NCI-H524 treated with DMSO at 0.1 percent for 48 hours (cell line): ENCODE measurements at regions not wholly inside any gene's neighbourhood (a gene's known extent, or its start where the extent isn't known, plus 50 kb on each side); places are given as distances from the start of the nearest gene placed in this dataset.

ENCODE experiments used
- DNase-seq: peaks from one replicate; lab custom pipeline; 2025; lab: John Stamatoyannopoulos, UW

DNA sequence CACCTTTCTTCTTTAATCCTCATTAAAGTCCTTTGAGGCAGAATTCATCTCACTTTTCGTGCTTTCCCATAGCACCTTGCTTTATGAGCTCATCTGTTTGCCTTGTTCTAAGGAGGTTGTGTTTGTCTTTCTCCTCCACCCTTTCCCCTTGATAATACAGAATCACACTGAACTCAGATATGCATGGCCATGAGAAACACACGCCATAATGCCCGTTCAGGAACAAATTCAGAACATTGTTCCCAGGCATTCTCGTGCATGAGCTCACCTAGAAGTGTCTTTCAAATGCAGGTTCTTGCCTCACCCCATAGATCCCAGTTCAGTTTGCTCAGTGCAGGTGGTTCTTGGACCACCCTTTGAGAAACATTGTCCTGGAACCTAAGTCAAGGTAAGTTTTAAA, 71.1 kb downstream of the TMEM114 start:
- DNase-seq, result no peak

GRCh38 chr16:8517280-8517679, 73.0 kb downstream of the TMEM114 start:
- no peak for DNase-seq

GRCh38 chr16:8516471-8516870, 73.8 kb downstream of the TMEM114 start:
- DNase-seq, result no peak

GRCh38 chr16:8512941-8513624, 77.2 kb downstream of the TMEM114 start:
- no peak for DNase-seq

GRCh38 chr16:8511464-8511863, 78.8 kb downstream of the TMEM114 start:
- no peak for DNase-seq

- no peak for DNase-seq
These were observed 80.2 kb downstream of the TMEM114 start for GRCh38 chr16:8510160-8510559.

DNA sequence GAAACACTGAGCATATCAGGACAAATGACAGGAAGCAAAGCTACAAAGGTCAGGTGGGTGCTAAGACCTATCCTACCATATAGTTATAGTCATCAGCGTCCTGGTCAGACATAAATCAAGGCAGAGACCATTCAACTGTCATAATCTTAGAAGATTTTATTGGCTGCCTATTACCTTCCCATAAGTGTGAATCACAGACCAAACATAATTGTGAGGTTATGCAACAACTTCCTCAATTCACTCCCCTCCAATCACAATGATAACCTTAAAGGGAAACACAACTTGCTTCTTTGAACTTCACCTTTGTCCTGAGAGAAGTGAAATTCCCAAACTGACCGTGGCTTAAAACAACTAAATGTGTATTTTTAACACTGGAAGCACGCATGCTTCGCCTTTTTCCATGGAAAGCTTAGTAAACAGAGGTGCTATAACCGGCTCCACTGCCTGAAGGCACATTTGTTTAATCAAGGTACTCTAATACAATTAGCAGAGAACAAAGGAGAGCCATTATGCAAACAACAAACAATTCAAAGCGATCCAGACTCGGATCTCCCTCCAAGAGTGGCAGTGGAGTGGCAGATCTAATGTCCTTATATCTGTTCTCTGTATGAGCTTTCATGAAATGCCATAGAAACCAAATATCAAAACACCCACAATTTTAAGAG, 84.9 kb downstream of the TMEM114 start:
- no peak for DNase-seq

- no peak for DNase-seq
These were observed 87.9 kb downstream of the TMEM114 start for GRCh38 chr16:8502446-8502845.

DNA sequence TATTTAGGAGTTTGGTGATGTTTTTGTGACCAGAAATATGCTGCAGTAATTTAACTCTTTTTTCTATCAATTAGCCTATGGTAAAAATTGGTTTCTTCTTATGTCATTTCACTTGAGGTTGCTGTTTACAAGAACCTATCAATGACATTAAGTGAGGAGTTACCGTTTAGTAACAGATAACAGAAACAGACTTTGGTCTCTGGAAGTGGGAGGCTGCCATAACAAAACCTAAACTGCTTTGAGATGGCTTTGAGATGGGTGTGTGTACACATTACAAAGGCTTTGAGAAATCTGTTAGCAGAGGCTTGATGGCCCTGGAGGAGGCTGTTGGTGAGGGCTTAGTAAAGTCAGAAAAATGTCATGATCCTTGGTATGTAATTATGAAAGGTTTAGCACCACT, 90.0 kb downstream of the TMEM114 start:
- DNase-seq, result no peak

DNA sequence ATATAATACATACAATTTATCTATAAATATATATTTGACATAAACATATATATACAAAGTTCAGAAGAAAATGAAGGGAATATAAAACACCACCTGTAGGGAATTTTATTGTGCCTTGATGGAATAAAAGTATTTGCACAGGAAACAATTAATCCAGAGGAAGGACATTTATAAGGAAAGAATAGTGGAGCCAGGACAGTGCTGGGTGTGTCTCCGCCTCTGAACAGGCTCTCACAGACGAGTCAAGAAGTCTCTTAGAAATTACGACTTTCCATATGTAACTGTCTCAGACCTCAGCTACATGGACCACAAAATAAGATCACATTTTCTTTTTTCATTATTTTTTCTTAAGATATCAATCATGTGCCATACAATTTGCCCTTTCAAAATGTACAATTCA, 93.9 kb downstream of the TMEM114 start:
- no peak for DNase-seq

DNA sequence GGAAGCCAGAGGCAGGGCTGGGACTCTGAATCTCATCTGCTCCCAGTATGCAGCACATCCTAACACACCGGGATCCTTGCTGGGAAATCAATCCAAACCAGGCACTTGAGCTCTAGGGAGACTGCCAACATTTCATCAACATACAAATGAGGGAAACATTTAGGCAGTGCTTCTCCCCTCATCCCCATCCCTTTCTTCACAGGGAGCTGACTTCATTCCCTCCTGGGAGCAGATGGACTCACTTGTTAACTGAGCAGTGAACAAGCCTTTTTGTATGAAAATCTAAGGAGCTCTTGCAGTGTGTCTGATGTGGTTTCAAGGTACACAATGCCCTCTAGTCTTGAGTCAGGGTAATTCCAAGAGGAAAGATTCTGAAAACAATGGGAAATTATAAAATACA, 96.3 kb downstream of the TMEM114 start:
- DNase-seq, result no peak

- no peak for DNase-seq
These were observed 97.6 kb downstream of the TMEM114 start for GRCh38 chr16:8492690-8493089.

DNA sequence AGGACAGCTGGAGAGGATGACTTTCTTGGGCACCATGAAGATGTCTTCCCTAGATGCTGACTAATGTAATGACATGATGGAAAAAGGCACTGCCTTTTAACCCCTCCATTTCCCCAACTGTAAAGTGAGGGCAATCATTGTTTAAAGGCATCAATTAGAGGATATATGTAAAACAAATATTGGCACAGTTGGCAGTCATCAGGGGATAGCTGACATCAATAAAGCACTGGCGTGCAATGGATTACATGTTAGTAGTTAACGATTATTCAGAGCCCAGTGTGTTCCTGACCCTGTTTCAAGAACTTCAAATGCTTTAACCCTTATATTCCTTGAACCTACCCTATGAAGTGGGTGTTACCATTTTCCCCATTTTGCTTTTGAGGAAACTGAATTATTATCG, 100.7 kb downstream of the TMEM114 start:
- no peak for DNase-seq

DNA sequence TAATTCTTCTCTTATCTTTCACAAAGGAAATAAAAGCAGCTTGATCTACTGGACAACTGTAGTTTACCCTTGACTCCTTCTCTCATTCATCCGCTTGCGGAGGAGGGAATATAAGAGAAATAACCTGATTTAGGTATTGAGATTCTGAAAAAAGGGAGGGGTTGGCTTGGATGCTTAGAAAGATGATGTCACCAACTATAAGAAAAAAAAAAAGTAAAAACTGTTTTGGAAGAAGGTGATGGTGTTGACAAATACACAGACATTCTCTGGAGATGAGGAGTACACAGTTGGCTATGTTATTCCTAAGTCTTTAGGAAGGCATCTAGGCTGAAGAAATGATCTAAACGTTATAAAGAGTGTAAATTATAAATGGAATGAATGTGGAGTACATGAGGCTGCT, 103.3 kb downstream of the TMEM114 start:
- no peak for DNase-seq

GRCh38 chr16:8483396-8483795, 106.9 kb downstream of the TMEM114 start:
- no peak for DNase-seq

- no peak for DNase-seq
These were observed 108.5 kb downstream of the TMEM114 start for GRCh38 chr16:8481810-8482209.

GRCh38 chr16:8476824-8477223, 113.5 kb downstream of the TMEM114 start:
- DNase-seq, result no peak

- no peak for DNase-seq
These were observed 115.7 kb downstream of the TMEM114 start for GRCh38 chr16:8474587-8474986.

- DNase-seq, result no peak
These were observed 121.1 kb downstream of the TMEM114 start for GRCh38 chr16:8469102-8469778.

DNA sequence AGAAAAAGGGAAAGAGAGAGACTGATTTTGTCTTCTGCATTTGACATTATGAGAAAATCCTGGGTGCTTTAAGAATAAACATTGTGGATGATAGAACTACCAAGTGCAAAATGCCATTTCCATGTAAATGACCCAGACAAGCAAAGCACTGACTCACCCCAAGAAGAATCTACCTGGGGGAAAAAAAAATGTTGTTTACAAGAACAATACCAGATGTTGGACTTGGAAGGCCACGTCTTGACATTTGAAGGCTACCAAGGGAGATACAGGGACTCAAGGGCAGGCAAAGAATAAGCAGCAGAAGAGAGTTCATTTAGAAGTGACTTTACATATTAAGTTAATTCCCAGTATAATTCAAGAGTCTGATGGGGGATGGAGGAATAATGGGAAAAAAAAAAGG, 125.3 kb downstream of the TMEM114 start:
- no peak for DNase-seq

DNA sequence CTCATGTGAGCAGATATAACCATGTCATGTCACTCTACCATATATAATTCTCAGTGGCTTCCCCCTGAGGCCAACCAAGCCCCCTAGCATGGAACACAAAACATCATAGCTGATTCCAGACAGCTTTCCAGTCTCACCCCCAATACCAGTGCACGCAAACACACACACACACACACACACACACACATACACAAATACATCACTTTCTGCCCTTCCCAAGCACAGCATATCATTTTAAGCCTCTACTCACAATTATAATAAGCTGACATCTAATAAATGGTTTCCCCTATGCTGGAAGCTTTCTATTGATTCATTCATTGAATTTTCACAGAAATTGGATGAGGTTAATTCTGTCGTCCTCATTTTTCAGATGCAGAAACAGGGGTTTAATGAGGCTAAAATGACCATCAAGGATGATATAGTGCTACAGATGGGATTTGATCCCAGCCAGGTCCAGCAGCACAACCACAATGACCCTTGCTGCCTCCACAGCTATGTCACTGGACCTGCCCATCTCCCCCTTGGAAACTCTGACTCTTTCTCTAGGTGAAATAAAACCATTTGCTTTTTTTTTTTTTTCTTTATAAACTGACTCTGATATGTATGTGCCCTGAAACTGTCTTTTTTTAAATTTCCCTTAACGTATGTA, 131.1 kb downstream of the TMEM114 start:
- DNase-seq, result no peak

DNA sequence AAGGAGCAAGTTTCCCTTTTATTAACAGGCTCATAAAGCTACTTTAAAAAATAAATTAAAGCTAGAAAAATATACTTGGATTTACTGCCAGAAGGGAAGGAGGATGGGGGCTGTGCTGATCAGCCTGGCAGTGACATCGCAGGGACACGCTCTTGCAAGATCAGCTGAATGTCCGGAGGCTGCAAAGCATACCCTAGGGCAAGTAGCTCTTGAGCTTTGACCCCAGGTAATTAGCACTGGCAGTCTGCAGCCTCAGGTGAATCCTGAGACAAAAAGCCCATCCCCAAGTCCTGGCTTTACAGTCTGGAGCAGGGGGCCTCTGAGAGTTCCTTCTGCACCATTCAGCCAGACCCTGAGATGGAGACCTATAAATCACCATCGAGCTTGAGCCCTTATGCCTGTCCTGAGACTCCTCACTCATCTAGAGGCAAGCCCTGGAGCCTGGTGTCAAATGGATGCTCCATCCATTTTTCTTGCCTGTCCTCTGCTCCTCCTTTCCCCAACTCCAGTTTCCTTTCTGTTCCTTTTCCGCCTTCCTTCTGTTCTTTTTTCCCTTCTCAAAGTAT, 131.7 kb downstream of the TMEM114 start:
- no peak for DNase-seq

DNA sequence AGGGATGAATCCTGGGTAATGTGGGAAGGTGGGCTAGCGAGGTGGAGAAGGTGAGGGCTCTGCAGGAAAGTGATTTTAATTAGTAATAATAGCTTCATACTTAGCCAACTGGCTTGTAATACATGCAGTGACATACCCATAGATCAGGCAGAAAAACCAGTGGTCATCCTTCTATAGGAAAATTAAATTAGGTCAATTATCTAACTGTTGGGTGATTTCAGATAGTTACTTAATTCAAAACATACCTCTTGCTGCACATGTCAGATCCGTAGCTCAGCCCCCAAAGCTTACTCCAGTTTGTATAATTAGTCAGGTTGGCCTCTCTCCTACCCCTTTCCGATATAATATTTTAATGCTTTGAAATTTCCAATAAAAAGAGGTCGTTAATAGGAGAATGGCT, 137.0 kb downstream of the TMEM114 start:
- DNase-seq, result no peak
